BLaER1 treated with 17β-estradiol and CSF1 and Interleukin-3, amounts not matched to agents 10 nM and 100 nM (cell line): ENCODE measurements at regions not wholly inside any gene's neighbourhood (a gene's known extent, or its start where the extent isn't known, plus 50 kb on each side); places are given as distances from the start of the nearest gene placed in this dataset.

Experiments
- H3K27ac ChIP-seq, 11 experiments: shearing (Covaris generic); formaldehyde crosslinking; 2 replicates each; pipeline ENCODE4 v1.8.1; 2022
- H3K27me3 ChIP-seq, 11 experiments: shearing (Covaris generic); formaldehyde crosslinking; 2 replicates each; pipeline ENCODE4 v1.8.1; 2022
- H3K36me3 ChIP-seq, 11 experiments: shearing (Covaris generic); formaldehyde crosslinking; 2 replicates each; pipeline ENCODE4 v1.8.1; 2022
- H3K4me1 ChIP-seq, 10 experiments: shearing (Covaris generic); formaldehyde crosslinking; 2 replicates each; pipeline ENCODE4 v1.8.1; 2022
- H3K4me2 ChIP-seq, 11 experiments: shearing (Covaris generic); formaldehyde crosslinking; 2 replicates each; pipeline ENCODE4 v1.8.1; 2022
- H3K4me3 ChIP-seq, 10 experiments: shearing (Covaris generic); formaldehyde crosslinking; 2 replicates each; pipeline ENCODE4 v1.8.1; 2022
- H3K9ac ChIP-seq, 11 experiments: shearing (Covaris generic); formaldehyde crosslinking; 2 replicates each; pipeline ENCODE4 v1.8.1; 2022
- H3K9me3 ChIP-seq, 11 experiments: shearing (Covaris generic); formaldehyde crosslinking; replicated peaks in 1 of 11; 2 replicates each; pipeline ENCODE4 v1.8.1; 2022
- H4K20me1 ChIP-seq, 11 experiments: shearing (Covaris generic); formaldehyde crosslinking; 2 replicates each; pipeline ENCODE4 v1.8.1; 2022
- Cebpa-rat ChIP-seq, 11 experiments: shearing (Covaris generic); IDR thresholded peaks; 2 replicates each; pipeline ENCODE4 v1.8.1; 2022

DNA sequence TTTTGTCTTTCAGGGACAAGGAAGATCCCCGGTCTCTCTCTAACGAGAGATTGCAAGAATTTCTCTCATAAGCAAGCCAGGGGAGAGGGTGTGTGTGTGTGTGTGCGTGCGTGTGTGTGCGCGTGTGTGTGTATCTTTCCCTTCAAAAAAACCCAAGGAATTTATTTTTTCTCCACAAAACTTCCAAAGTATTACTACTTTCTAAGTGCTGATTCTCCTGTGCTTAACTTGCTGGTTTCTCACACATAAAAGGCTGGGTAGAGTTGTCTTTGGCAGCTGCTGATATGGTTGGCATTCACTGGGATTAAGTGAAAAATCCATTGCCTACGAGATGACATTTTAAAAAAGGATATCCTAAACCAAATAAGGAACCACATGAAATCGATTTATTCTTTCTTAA lies 435.7 kb downstream of the RAPGEF2 start:
- Histone ChIP-seq H3K4me2 (no peak overlapping the region), H3K4me1 (peaks cover 0 to 7% (median 0%) of the 10 kb centered on the region in 10 experiments; a peak in 4 of 20 replicates), H4K20me1 (no peaks in the 10 kb centered on the region), H3K9ac (no peak overlapping the region), H3K4me3 (no peak overlapping the region), H3K9me3 (peaks cover 10 to 24% (median 20%) of the 10 kb centered on the region in 11 experiments; a peak in 19 of 22 replicates), H3K36me3 (no peaks in the 10 kb centered on the region), H3K27ac (no peak overlapping the region), H3K27me3 (no peaks in the 10 kb centered on the region)
- no peak for TF ChIP-seq Cebpa-rat (IDR thresholded peaks at IDR 0.05)

GRCh38 chr4:159540038-159540437 lies 437.2 kb downstream of the RAPGEF2 start:
- no peak for TF ChIP-seq Cebpa-rat (IDR thresholded peaks at IDR 0.05)
- Histone ChIP-seq H3K27me3 (no peaks in the 10 kb centered on the region), H3K9ac (no peak overlapping the region), H3K4me2 (peak overlapping the region in 2 of 11 experiments; percentile 21 to 36; a peak in 2 of 22 replicates), H3K27ac (no peak overlapping the region), H3K4me3 (no peak overlapping the region), H3K4me1 (peaks cover 0 to 7% (median 0%) of the 10 kb centered on the region in 10 experiments; a peak in 4 of 20 replicates), H3K36me3 (no peaks in the 10 kb centered on the region), H3K9me3 (peaks cover 10 to 24% (median 20%) of the 10 kb centered on the region in 11 experiments; a peak in 19 of 22 replicates), H4K20me1 (no peaks in the 10 kb centered on the region)

DNA sequence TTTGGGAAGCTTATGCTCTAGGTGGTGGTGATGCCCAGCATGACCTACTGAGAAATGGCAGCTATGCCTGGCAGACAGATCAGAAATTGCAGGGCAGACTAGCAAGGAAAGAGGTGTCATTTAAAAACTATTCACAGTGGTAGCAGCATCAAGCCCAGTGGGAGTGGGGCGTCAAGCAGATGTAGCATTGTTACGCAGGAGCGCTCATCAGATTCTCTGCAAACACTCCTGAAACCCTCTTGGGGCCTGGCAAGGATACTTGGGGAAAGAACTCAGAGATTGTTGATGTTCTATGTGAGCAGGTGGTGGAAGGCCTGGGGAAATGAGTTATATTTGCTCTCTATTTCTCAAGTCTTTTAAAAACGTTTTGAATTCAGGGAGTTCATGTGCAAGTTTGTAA lies 437.6 kb downstream of the RAPGEF2 start:
- H4K20me1 ChIP-seq, result no peaks in the 10 kb centered on the region
- no peak overlapping the region for H3K27ac ChIP-seq
- no peaks in the 10 kb centered on the region for H3K27me3 ChIP-seq
- H3K9ac ChIP-seq, result no peak overlapping the region
- H3K4me3 ChIP-seq, result no peak overlapping the region
- TF ChIP-seq Cebpa-rat (IDR thresholded peaks at IDR 0.05), result no peak
- peak overlapping the region in 2 of 11 experiments; percentile 21 to 36; a peak in 3 of 22 replicates for H3K4me2 ChIP-seq
- no peaks in the 10 kb centered on the region for H3K36me3 ChIP-seq
- peaks cover 6 to 22% (median 20%) of the 10 kb centered on the region in 11 experiments; a peak in 19 of 22 replicates for H3K9me3 ChIP-seq
- peaks cover 0 to 7% (median 0%) of the 10 kb centered on the region in 10 experiments; a peak in 4 of 20 replicates for H3K4me1 ChIP-seq

DNA sequence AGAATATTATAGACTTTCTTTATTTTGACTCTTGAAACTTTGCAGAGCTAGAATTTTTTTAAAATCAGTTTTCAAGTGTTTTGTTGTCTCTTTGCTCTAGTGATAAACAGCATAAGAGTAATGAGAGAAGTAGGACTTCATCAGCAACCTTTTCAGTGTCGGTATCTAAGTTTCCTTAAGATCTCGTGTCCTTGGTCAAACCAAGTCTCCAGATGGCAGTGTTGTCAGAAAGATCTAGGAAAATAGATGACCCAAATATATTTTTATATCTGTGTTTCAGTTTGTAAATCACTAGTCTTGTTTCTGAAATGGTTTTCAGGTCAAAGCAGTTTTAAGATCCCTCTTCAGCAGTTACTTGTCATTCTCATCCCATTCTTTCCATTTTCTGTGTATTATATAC lies 438.3 kb downstream of the RAPGEF2 start:
- Histone ChIP-seq H3K9ac (no peak overlapping the region), H3K27me3 (no peaks in the 10 kb centered on the region)

GRCh38 chr4:159542296-159542695 lies 439.4 kb downstream of the RAPGEF2 start:
- Histone ChIP-seq H3K4me3 (no peak overlapping the region), H3K27ac (no peak overlapping the region), H3K9me3 (peaks cover 0 to 6% (median 5%) of the 10 kb centered on the region in 11 experiments; a peak in 12 of 22 replicates), H3K4me1 (peaks cover 0 to 7% (median 0%) of the 10 kb centered on the region in 10 experiments; a peak in 4 of 20 replicates), H3K36me3 (no peaks in the 10 kb centered on the region), H4K20me1 (no peaks in the 10 kb centered on the region), H3K4me2 (no peak overlapping the region), H3K9ac (no peak overlapping the region), H3K27me3 (no peaks in the 10 kb centered on the region)
- no peak for TF ChIP-seq Cebpa-rat (IDR thresholded peaks at IDR 0.05)

More for the DNA sequence above, 438.3 kb downstream of the RAPGEF2 start:
- H3K36me3 ChIP-seq, result no peaks in the 10 kb centered on the region
- H4K20me1 ChIP-seq, result no peaks in the 10 kb centered on the region
- no peak overlapping the region for H3K4me2 ChIP-seq
- H3K27ac ChIP-seq, result no peak overlapping the region
- H3K4me3 ChIP-seq, result no peak overlapping the region
- no peak for TF ChIP-seq Cebpa-rat (IDR thresholded peaks at IDR 0.05)
- peaks cover under 1 to 16% (median 15%) of the 10 kb centered on the region in 11 experiments; a peak in 17 of 22 replicates for H3K9me3 ChIP-seq
- H3K4me1 ChIP-seq, result peaks cover 0 to 7% (median 0%) of the 10 kb centered on the region in 10 experiments; a peak in 4 of 20 replicates

GRCh38 chr4:159543831-159544230 lies 441.0 kb downstream of the RAPGEF2 start:
- H3K9me3 ChIP-seq, result no peaks in the 10 kb centered on the region

DNA sequence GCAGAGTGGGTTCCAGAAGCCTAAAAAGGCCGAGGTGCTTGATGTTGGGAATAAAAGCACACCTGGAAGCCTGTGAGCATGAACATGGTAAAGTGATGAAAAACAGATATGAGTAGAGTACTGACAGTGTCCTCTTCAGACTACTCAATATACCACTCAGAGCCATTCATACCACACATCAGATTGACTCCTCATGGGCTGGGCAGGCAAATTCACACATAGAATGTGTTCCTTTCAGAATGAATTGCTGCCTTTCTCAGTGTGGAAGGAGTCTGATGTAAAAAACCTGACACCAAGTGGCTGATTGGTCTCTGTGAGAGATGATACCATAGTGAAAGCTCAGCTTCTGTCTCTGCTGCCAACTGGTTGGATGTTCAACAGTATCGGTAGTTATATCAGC lies 442.7 kb downstream of the RAPGEF2 start:
- Histone ChIP-seq H4K20me1 (no peaks in the 10 kb centered on the region), H3K4me3 (no peak overlapping the region), H3K27me3 (no peaks in the 10 kb centered on the region), H3K4me1 (peaks cover 0 to 2% (median 0%) of the 10 kb centered on the region in 10 experiments; a peak in 4 of 20 replicates), H3K27ac (no peak overlapping the region), H3K9me3 (no peaks in the 10 kb centered on the region), H3K4me2 (no peak overlapping the region), H3K9ac (no peak overlapping the region), H3K36me3 (no peaks in the 10 kb centered on the region)
- no peak for TF ChIP-seq Cebpa-rat (IDR thresholded peaks at IDR 0.05)

More at GRCh38 chr4:159543831-159544230, 441.0 kb downstream of the RAPGEF2 start:
- Histone ChIP-seq H3K9ac (no peak overlapping the region), H4K20me1 (no peaks in the 10 kb centered on the region), H3K4me2 (no peak overlapping the region), H3K36me3 (no peaks in the 10 kb centered on the region), H3K4me3 (no peak overlapping the region), H3K27me3 (no peaks in the 10 kb centered on the region), H3K27ac (no peak overlapping the region), H3K4me1 (peaks cover 0 to 7% (median 0%) of the 10 kb centered on the region in 10 experiments; a peak in 4 of 20 replicates)
- TF ChIP-seq Cebpa-rat (IDR thresholded peaks at IDR 0.05), result no peak

DNA sequence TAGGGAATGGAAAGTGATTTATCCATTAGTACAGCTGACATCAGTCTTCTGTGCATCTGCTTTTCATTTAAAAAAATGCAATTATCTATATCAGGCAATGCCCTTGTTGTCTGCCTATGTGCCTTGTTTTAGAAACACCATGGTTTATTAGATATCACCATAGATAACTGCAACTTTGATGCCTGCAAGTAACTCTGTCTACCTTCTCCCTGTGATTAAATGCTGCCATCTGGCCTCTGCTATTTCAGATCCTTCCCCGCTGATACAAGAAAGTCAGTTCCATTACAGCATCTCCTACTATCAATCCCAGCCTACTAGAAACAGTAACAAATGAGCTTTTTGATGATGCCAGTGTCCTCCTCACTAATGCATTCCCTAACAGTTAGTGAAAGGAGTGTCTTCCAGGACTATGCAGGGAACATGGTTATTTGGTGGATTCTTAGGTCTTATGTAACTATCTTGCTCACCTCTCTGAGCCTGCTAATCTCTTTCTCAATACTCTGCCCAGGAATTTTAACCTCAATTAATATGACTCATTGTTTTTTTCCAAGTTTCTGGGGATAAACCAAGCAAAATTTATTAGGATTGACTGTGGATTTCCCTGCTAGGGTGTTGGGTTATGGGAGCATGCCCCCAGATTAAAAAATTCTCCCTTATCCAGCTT lies 444.9 kb downstream of the RAPGEF2 start:
- Histone ChIP-seq H4K20me1 (no peaks in the 10 kb centered on the region), H3K4me2 (no peak overlapping the region), H3K36me3 (no peaks in the 10 kb centered on the region), H3K27ac (no peak overlapping the region), H3K9ac (no peak overlapping the region), H3K9me3 (no peaks in the 10 kb centered on the region), H3K4me1 (no peaks in the 10 kb centered on the region), H3K4me3 (no peak overlapping the region), H3K27me3 (no peaks in the 10 kb centered on the region)
- TF ChIP-seq Cebpa-rat (IDR thresholded peaks at IDR 0.05), result no peak

GRCh38 chr4:159549098-159549518 lies 446.2 kb downstream of the RAPGEF2 start:
- H3K4me2 ChIP-seq, result no peak overlapping the region
- no peaks in the 10 kb centered on the region for H4K20me1 ChIP-seq
- TF ChIP-seq Cebpa-rat (IDR thresholded peaks at IDR 0.05), result no peak

DNA sequence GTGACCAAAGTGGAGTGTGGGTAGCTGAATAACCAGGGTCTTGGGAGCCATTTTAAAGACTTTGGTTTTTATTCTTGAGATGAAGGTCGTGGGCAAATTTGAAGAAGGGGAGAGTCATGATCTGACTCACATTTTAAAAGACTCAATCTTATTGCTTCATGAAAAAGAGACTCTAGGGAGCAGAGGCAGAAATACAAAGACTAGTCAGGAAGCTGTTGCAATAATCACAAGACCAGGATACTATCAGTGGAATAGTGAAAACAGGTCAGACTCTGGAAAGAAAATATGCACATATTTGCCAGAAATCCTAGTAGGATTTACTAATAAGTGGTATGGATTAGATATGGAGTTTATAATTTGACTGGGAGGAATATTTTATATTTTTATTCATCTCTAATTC lies 448.4 kb downstream of the RAPGEF2 start:
- H3K4me2 ChIP-seq, result no peak overlapping the region
- peaks cover 0 to 7% (median 2%) of the 10 kb centered on the region in 10 experiments; a peak in 7 of 20 replicates for H3K4me1 ChIP-seq
- H3K36me3 ChIP-seq, result no peaks in the 10 kb centered on the region
- H3K27ac ChIP-seq, result no peak overlapping the region
- no peak overlapping the region for H3K4me3 ChIP-seq
- H3K9ac ChIP-seq, result no peak overlapping the region
- TF ChIP-seq Cebpa-rat (IDR thresholded peaks at IDR 0.05), result no peak
- no peaks in the 10 kb centered on the region for H4K20me1 ChIP-seq
- H3K27me3 ChIP-seq, result no peaks in the 10 kb centered on the region
- H3K9me3 ChIP-seq, result no peaks in the 10 kb centered on the region

More at GRCh38 chr4:159549098-159549518, 446.2 kb downstream of the RAPGEF2 start:
- H3K36me3 ChIP-seq, result no peaks in the 10 kb centered on the region
- H3K9me3 ChIP-seq, result no peaks in the 10 kb centered on the region
- H3K9ac ChIP-seq, result no peak overlapping the region
- H3K4me1 ChIP-seq, result no peaks in the 10 kb centered on the region
- H3K4me3 ChIP-seq, result no peak overlapping the region
- H3K27ac ChIP-seq, result no peak overlapping the region
- H3K27me3 ChIP-seq, result no peaks in the 10 kb centered on the region
